ENCODE measurements at regions not wholly inside any gene's neighbourhood (a gene's known extent, or its start where the extent isn't known, plus 50 kb on each side); places are given as distances from the start of the nearest gene placed in this dataset.

GRCh38 chr6:165744555-165745228 lies 81.7 kb upstream of the PDE10A start:
- POLR2A ChIA-PET = no interaction called here
- no peak overlapping the region for H3K4me3 Mint-ChIP-seq
- ATAC-seq (ENCODE audit: low read depth) (no peak), DNase-seq (no peak)
- no peaks in the 10 kb centered on the region for H3K4me1 Mint-ChIP-seq
- peaks cover 5% of the 10 kb centered on the region for H3K9me3 Mint-ChIP-seq
- H3K27me3 Mint-ChIP-seq = peaks cover 1% of the 10 kb centered on the region
- no peaks in the 10 kb centered on the region for H3K36me3 Mint-ChIP-seq
- H3K27ac Mint-ChIP-seq = no peak overlapping the region

DNA sequence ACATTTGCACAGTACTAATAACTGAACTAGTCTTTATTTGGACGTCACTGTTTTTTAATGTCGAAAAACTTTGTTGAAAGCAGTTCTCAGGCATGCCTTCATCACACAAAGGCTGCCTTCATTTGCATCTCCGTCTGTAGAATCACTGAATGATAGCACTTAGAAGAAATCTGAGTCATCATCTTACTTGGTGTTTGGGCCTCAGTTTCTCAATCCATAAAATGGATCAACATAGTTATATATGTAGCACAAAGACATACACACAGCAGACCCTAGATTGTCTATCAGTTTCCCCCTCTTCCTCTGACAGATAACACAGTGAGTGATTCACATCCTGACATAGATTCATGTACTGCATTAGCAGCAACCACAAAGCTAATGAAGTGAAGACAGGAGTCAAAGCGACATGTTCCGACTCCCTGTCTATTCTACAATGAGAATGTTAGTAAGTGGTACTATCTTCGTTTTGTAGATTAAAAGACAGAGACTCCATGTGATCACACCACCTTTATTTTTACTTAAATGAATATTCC lies 80.4 kb upstream of the PDE10A start:
- ATAC-seq (ENCODE audit: low read depth) (no peak), DNase-seq (no peak)
- Mint-ChIP-seq H3K4me1 (no peaks in the 10 kb centered on the region), H3K36me3 (no peaks in the 10 kb centered on the region), H3K4me3 (no peak overlapping the region), H3K9me3 (no peaks in the 10 kb centered on the region), H3K27ac (no peak overlapping the region), H3K27me3 (peaks cover 1% of the 10 kb centered on the region)
- POLR2A ChIA-PET = no interaction called here

DNA sequence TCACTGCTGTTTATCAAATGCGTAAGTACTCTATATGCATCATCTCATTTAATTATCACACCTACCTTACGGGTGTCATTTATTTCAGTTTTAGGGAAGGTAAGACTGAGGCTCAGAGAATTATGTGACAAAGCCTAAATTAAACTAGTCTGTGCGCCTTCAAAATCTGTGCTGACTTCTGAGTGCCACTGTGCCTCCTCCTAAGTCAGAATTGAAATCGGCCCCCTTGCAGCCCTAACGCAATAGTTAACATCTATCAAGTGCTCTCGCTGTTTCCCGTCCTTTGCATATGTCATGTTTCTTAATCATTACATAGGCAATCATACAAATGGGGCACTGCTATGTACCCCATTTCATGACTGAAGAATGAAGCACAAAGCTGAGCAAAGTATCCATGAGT lies 79.0 kb upstream of the PDE10A start:
- Mint-ChIP-seq H3K27ac (no peak overlapping the region), H3K4me1 (no peaks in the 10 kb centered on the region), H3K27me3 (peaks cover 1% of the 10 kb centered on the region), H3K9me3 (peaks cover 2% of the 10 kb centered on the region), H3K36me3 (no peaks in the 10 kb centered on the region), H3K4me3 (no peak overlapping the region)
- POLR2A ChIA-PET = no interaction called here
- ATAC-seq (ENCODE audit: low read depth) = no peak
- DNase-seq = no peak

- H3K9me3 Mint-ChIP-seq = peaks cover 2% of the 10 kb centered on the region
- no peak for ATAC-seq (ENCODE audit: low read depth)
- POLR2A ChIA-PET = no interaction called here
- H3K36me3 Mint-ChIP-seq = no peaks in the 10 kb centered on the region
- peaks cover 3% of the 10 kb centered on the region for H3K27me3 Mint-ChIP-seq
- no peaks in the 10 kb centered on the region for H3K4me1 Mint-ChIP-seq
- DNase-seq = no peak
- no peak overlapping the region for H3K4me3 Mint-ChIP-seq
- H3K27ac Mint-ChIP-seq = no peak overlapping the region
These were observed 74.4 kb upstream of the PDE10A start for GRCh38 chr6:165737396-165737795.

DNA sequence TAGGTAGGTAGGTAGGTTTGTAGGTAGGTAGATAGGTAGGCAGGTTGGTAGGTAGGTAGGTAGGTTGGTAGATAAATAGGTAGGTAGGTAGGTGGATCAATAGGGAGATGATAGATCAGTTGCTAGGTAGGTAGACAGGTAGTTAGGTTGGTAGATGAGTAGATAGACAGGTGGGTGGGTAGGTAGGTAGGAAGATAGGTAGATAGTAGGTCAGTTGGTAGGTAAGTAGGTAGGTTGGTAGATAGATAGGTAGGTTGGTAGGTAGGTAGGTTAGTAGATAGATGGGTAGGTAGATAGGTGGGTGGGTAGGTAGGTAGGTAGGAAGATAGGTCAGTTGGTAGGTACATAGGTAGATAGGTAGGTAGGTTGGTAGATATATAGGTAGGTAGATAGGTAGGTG lies 72.0 kb upstream of the PDE10A start:
- Mint-ChIP-seq H3K4me1 (no peaks in the 10 kb centered on the region), H3K36me3 (no peaks in the 10 kb centered on the region), H3K27ac (no peak overlapping the region), H3K4me3 (no peak overlapping the region), H3K27me3 (peaks cover 3% of the 10 kb centered on the region), H3K9me3 (peaks cover 2% of the 10 kb centered on the region)
- DNase-seq = no peak
- POLR2A ChIA-PET = no interaction called here
- ATAC-seq (ENCODE audit: low read depth) = no peak

- no peak for ATAC-seq (ENCODE audit: low read depth)
- Mint-ChIP-seq H3K27me3 (peaks cover 3% of the 10 kb centered on the region), H3K9me3 (peaks cover 2% of the 10 kb centered on the region), H3K36me3 (no peaks in the 10 kb centered on the region), H3K4me3 (no peak overlapping the region), H3K27ac (no peak overlapping the region), H3K4me1 (no peaks in the 10 kb centered on the region)
- DNase-seq = no peak
- POLR2A ChIA-PET = no interaction called here
These were observed 70.4 kb upstream of the PDE10A start for GRCh38 chr6:165733489-165733791.

- Mint-ChIP-seq H3K27me3 (peaks cover 3% of the 10 kb centered on the region), H3K4me3 (no peak overlapping the region), H3K27ac (no peak overlapping the region), H3K9me3 (peaks cover 2% of the 10 kb centered on the region), H3K36me3 (no peaks in the 10 kb centered on the region), H3K4me1 (no peaks in the 10 kb centered on the region)
- no peak for ATAC-seq (ENCODE audit: low read depth)
- DNase-seq = no peak
- POLR2A ChIA-PET = no interaction called here
These were observed 69.9 kb upstream of the PDE10A start for GRCh38 chr6:165732696-165733488.

DNA sequence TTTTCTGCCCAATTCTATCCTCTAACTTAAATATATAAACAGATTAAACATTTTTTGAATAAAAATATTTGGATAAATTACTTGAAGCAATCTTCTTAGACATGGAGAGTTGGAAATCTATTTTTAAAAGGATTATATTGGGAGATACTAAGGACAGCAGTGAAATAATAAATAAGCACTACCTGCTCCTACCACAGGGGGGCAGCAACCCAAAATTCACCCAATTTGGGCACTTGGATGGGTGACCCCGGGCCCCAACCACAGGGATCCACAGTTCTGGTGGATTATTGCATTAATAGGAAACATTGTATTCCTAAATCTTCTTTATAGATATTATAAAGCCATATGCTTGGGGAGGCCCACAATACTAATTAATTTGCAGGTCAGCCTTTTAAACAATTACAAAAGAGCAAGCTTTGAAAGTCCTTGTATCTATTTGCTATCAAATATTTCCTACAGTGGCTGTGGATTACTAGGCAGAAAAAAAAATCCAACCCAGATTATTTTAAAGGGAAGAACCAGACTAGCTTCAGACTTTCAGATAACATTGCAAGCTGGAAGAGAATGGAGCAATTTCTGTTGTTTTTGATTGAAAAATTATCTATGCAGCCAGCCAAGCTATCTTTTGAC lies 66.4 kb upstream of the PDE10A start:
- H3K36me3 Mint-ChIP-seq = no peaks in the 10 kb centered on the region
- DNase-seq (no peak), ATAC-seq (ENCODE audit: low read depth) (no peak)
- POLR2A ChIA-PET = no interaction called here
- H3K9me3 Mint-ChIP-seq = no peaks in the 10 kb centered on the region
- no peaks in the 10 kb centered on the region for H3K4me1 Mint-ChIP-seq
- no peak overlapping the region for H3K4me3 Mint-ChIP-seq
- no peak overlapping the region for H3K27ac Mint-ChIP-seq
- H3K27me3 Mint-ChIP-seq = peaks cover under 1% of the 10 kb centered on the region

GRCh38 chr6:165728216-165728615 lies 65.2 kb upstream of the PDE10A start:
- H3K9me3 Mint-ChIP-seq = no peaks in the 10 kb centered on the region
- no peaks in the 10 kb centered on the region for H3K36me3 Mint-ChIP-seq
- H3K4me3 Mint-ChIP-seq = no peak overlapping the region
- no peak for DNase-seq
- no peaks in the 10 kb centered on the region for H3K27me3 Mint-ChIP-seq
- POLR2A ChIA-PET = no interaction called here
- no peak overlapping the region for H3K27ac Mint-ChIP-seq
- H3K4me1 Mint-ChIP-seq = no peaks in the 10 kb centered on the region
- no peak for ATAC-seq (ENCODE audit: low read depth)

DNA sequence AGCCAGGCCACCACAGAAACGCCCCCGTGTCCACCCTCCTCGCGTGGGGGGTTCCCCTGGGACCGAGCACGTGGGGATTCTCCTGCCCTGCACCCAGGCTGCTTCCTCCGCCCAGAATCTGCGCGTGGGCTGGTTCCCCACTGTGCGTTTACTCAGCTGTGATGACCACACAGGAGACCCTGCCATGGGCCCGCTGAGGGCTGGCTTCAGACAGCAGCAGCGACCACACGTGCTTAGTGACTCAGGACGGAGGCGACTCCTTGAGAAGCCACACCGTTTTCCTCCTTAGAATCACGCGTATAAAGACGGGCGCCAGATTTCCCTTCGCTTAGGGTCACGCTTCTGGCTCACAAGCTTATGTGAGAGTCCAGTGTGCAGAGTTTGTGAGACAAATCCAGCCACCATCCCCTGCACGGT lies 63.9 kb upstream of the PDE10A start:
- Mint-ChIP-seq H3K4me1 (no peaks in the 10 kb centered on the region), H3K36me3 (no peaks in the 10 kb centered on the region), H3K4me3 (no peak overlapping the region), H3K27me3 (no peaks in the 10 kb centered on the region), H3K27ac (no peak overlapping the region), H3K9me3 (no peaks in the 10 kb centered on the region)
- DNase-seq (no peak), ATAC-seq (ENCODE audit: low read depth) (no peak)
- POLR2A ChIA-PET = no interaction called here

DNA sequence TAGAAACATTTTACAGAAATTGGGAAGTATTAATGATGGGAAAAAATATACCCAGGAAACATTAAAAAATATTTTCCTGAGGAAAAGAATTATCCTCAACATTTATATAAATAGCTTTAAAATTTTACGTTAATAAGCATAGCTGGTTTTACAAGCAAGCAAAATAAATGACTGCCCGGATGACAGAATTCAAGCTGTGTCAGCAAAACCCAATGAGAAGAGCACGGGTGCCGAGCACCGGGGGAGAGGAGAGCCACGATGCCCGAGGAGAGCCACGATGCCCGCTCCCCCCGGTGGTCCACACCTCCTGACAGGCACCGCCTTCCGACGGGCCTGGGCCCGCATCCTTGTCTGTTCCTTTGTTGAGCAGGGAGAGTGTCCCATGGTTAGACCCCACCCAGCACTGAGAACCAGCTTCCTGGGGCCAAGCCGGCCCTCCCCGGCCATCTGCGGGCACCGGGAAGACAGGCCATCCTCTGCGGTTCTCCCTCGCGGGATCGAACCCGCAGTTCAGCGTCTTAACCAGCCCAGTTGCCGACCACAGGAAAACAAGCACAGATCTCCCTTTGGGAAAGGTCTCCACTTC lies 63.3 kb upstream of the PDE10A start:
- Mint-ChIP-seq H3K27me3 (no peaks in the 10 kb centered on the region), H3K36me3 (no peaks in the 10 kb centered on the region), H3K4me1 (no peaks in the 10 kb centered on the region), H3K4me3 (no peak overlapping the region), H3K9me3 (no peaks in the 10 kb centered on the region), H3K27ac (no peak overlapping the region)
- ATAC-seq (ENCODE audit: low read depth) = no peak
- POLR2A ChIA-PET = no interaction called here
- no peak for DNase-seq

DNA sequence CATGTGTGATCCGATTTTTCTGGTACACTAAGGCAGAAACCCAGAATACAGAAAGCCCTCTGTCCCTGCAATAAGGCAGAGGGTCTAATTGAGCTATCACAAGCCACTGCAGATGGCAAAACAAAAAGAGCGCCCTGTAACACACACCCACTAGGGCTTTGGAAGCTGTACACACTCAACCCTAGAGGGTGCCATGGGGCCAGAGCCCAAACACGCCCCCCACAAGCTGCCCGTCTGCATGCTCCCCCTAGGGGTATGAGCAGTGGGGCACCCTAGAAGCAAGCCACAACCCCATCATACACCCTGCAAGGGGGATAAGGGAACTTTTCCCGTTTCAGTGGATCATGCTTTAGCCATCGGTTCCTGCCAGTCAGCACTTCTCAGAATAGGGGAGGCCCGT lies 62.2 kb upstream of the PDE10A start:
- H3K27ac Mint-ChIP-seq = no peak overlapping the region
- no peaks in the 10 kb centered on the region for H3K4me1 Mint-ChIP-seq

DNA sequence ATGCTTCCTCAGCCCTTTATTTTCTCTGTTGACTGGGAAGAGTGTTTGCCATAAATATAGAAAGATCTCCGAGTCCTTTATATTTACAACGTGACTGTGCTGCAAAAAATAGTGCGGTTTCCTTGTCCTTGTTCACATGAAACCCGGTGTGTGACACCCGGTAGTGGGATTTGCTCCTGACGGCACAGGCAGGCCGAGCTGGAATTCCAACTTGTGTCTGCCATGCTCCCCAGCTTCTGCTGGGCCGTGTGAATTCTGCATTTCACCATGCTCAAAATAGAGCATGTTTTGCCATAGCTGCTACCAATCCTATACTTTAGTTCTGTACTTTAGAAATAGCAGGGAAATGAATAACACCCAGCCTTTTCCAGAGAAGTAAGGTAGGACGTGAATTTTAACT lies 60.3 kb upstream of the PDE10A start:
- DNase-seq = no peak
- POLR2A ChIA-PET = no interaction called here
- H3K36me3 Mint-ChIP-seq = no peaks in the 10 kb centered on the region
- H3K27me3 Mint-ChIP-seq = no peaks in the 10 kb centered on the region
- no peaks in the 10 kb centered on the region for H3K9me3 Mint-ChIP-seq
- no peak for ATAC-seq (ENCODE audit: low read depth)
- H3K4me1 Mint-ChIP-seq = no peaks in the 10 kb centered on the region
- H3K4me3 Mint-ChIP-seq = no peak overlapping the region
- H3K27ac Mint-ChIP-seq = no peak overlapping the region

More for the DNA sequence above, 62.2 kb upstream of the PDE10A start:
- DNase-seq (no peak), ATAC-seq (ENCODE audit: low read depth) (no peak)
- no peak overlapping the region for H3K4me3 Mint-ChIP-seq
- POLR2A ChIA-PET = no interaction called here
- H3K36me3 Mint-ChIP-seq = no peaks in the 10 kb centered on the region
- no peaks in the 10 kb centered on the region for H3K27me3 Mint-ChIP-seq
- H3K9me3 Mint-ChIP-seq = no peaks in the 10 kb centered on the region

DNA sequence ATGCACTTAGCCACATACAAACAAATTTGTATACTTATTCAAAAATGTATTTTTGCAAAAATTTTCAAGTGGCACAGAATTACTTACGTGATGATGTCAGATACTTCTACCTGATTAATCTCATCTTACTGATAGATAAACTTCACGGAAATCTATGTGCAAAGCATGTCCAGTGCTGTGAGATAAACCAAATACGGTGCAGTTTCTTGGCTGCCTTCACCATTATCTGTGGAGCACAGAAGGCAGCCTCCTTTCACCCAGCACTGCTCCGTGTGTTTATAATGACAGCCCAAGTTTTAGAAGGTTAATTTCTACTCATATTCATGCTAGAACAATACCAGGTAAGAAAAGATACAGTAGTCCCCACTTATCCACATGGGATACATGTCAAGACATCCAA lies 59.0 kb upstream of the PDE10A start:
- Mint-ChIP-seq H3K9me3 (no peaks in the 10 kb centered on the region), H3K27ac (no peak overlapping the region), H3K4me1 (no peaks in the 10 kb centered on the region), H3K36me3 (no peaks in the 10 kb centered on the region), H3K27me3 (no peaks in the 10 kb centered on the region), H3K4me3 (no peak overlapping the region)
- DNase-seq (no peak), ATAC-seq (ENCODE audit: low read depth) (no peak)
- POLR2A ChIA-PET = no interaction called here

All from activated naive CD8-positive, alpha-beta T cell treated with anti-CD3 and anti-CD28 coated beads, Interleukin-2, amount 10 ng/mL, durations not matched to agents 7 days and 5 days (primary cell).